ENCODE measurements at regions not wholly inside any gene's neighbourhood (a gene's known extent, or its start where the extent isn't known, plus 50 kb on each side); places are given as distances from the start of the nearest gene placed in this dataset.

DNA sequence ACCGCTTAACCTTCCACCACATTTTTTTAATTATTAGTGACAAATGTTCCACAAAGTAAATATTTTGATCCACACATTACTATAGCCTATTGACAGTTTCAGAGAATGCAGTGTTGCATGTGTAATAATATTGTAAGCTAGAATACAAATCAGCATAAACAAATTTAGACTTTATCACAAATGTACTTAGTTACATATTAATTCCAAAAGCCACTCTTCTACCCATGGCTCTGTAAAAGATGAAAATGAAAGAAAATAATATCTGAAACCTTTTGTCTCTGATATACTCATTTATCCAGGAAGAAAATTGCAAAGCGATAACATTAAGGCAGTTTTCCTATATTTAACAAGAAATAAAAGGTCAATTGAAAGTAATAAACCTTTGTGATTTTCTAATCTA lies 954.0 kb upstream of the MAN1A1 start:
- TF ChIP-seq, protein P1, sequence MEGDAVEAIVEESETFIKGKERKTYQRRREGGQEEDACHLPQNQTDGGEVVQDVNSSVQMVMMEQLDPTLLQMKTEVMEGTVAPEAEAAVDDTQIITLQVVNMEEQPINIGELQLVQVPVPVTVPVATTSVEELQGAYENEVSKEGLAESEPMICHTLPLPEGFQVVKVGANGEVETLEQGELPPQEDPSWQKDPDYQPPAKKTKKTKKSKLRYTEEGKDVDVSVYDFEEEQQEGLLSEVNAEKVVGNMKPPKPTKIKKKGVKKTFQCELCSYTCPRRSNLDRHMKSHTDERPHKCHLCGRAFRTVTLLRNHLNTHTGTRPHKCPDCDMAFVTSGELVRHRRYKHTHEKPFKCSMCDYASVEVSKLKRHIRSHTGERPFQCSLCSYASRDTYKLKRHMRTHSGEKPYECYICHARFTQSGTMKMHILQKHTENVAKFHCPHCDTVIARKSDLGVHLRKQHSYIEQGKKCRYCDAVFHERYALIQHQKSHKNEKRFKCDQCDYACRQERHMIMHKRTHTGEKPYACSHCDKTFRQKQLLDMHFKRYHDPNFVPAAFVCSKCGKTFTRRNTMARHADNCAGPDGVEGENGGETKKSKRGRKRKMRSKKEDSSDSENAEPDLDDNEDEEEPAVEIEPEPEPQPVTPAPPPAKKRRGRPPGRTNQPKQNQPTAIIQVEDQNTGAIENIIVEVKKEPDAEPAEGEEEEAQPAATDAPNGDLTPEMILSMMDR (IDR thresholded peaks at IDR 0.05): no peak
- TF ChIP-seq CHD2 (IDR thresholded peaks at IDR 0.05; ENCODE audit: low read length, partially characterized antibody) (no peak), MXI1 (IDR thresholded peaks at IDR 0.05; ENCODE audit: low read depth, low read length) (no peak), RCOR1 (IDR thresholded peaks at IDR 0.05; ENCODE audit: low read length) (no peak), POLR2AphosphoS5 (IDR thresholded peaks at IDR 0.05; ENCODE audit: low read depth, low read length) (no peak), GABPA (IDR thresholded peaks at IDR 0.05; ENCODE audit: low read depth) (no peak), RAD21 (IDR thresholded peaks at IDR 0.05; ENCODE audit: low read length) (no peak)
- TF ChIP-seq, protein P2, sequence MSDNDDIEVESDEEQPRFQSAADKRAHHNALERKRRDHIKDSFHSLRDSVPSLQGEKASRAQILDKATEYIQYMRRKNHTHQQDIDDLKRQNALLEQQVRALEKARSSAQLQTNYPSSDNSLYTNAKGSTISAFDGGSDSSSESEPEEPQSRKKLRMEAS (IDR thresholded peaks at IDR 0.05; ENCODE audit: low read depth): no peak
